ENCODE measurements at regions not wholly inside any gene's neighbourhood (a gene's known extent, or its start where the extent isn't known, plus 50 kb on each side); places are given as distances from the start of the nearest gene placed in this dataset.

DNA sequence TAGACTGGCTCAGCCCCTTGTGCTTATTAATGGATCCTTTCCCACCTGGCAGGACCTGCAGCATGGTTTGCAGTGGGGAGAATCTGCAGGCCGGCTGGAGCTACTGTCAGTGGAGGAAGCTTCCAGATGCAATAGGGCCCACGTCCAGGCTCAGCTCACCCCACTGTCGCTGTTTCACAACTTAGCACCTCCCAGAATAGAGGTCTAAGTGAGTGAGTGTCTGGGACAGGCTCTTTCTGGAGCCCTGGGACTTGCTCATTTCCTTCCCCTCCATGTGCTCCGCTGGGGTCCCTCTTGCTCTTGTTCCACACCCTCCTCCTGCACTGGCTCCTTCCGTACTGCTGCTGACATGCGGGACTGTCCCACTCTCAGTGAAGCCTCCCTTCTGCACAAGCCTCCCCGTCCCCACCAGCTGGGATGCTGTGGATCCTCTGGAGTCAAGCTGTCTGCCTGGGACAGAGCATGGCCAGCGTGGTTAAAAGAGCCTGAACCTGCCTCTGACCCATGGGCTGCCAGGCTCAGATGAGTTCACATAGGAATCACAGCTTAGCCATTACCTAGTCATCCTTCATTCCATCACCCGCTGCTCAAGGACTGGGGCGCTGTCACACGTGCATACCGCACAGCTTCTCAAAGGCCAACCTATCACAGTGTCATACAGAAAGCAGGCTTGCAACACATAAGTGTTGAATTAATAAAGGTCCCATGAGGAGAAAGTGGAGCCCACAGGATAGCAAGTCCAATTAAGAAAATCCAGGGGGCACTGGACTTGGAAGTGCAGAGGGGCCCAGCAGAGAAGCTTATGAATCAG is 135.9 kb downstream of the ACKR3 start:
- Histone ChIP-seq H3K27ac (ENCODE audit: low read depth, low read length) (no peak overlapping the region), H3K4me1 (ENCODE audit: control insufficient read depth, insufficient read depth, low read length, unreplicated experiment) (no peaks in the 10 kb centered on the region), H3K36me3 (ENCODE audit: insufficient read depth, low read length) (no peaks in the 10 kb centered on the region), H2AFZ (ENCODE audit: low read length, unreplicated experiment) (no peak overlapping the region), H3K27me3 (ENCODE audit: insufficient read depth, low read length) (no peaks in the 10 kb centered on the region), H3K79me2 (ENCODE audit: control insufficient read depth, insufficient read depth, low read length, unreplicated experiment) (no peaks in the 10 kb centered on the region), H3K4me3 (ENCODE audit: low read depth, low read length) (no peak overlapping the region)

DNA sequence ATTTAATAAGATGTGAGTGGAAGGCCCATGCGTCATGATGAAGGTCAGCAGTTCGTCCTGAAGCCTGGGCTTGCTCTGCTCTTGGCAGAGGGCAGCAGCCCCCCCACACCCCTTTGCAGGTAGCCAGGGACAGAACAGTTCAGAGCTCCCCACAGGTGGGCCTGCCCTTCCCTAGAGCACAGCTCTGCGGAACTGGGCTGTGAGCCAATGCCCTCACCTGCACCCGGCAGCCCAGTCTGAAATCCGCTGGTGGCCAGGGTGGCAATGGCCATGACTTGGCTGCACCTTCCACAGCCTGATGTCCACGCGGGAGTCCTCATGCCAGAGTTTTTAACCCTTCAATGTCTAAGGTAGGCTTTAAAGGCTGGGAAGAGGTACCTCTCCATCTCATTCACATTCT is 136.7 kb downstream of the ACKR3 start:
- Histone ChIP-seq H3K4me1 (ENCODE audit: control insufficient read depth, insufficient read depth, low read length, unreplicated experiment) (peaks cover 4% of the 10 kb centered on the region), H3K27ac (ENCODE audit: low read depth, low read length) (no peak overlapping the region), H2AFZ (ENCODE audit: low read length, unreplicated experiment) (no peak overlapping the region), H3K79me2 (ENCODE audit: control insufficient read depth, insufficient read depth, low read length, unreplicated experiment) (no peaks in the 10 kb centered on the region), H3K36me3 (ENCODE audit: insufficient read depth, low read length) (no peaks in the 10 kb centered on the region), H3K4me3 (ENCODE audit: low read depth, low read length) (no peak overlapping the region), H3K27me3 (ENCODE audit: insufficient read depth, low read length) (no peaks in the 10 kb centered on the region)

DNA sequence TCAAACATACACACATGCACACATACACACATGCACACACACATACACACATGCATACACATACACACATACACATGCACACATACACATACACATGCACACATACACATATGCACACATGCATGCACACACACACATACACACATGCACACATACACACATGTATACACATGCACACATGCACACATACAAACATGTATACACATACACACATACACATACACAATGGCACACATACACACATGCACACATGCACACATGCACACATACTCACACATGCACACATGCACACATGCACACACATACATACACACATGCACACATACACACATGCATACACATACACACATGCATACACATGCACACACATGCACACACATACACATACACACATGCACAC is 137.2 kb downstream of the ACKR3 start:
- H3K4me3 ChIP-seq (ENCODE audit: low read depth, low read length) = no peak overlapping the region
- H3K36me3 ChIP-seq (ENCODE audit: insufficient read depth, low read length) = no peaks in the 10 kb centered on the region
- H3K4me1 ChIP-seq (ENCODE audit: control insufficient read depth, insufficient read depth, low read length, unreplicated experiment) = peaks cover 8% of the 10 kb centered on the region
- H3K27ac ChIP-seq (ENCODE audit: low read depth, low read length) = no peak overlapping the region
- H3K79me2 ChIP-seq (ENCODE audit: control insufficient read depth, insufficient read depth, low read length, unreplicated experiment) = no peaks in the 10 kb centered on the region
- H3K27me3 ChIP-seq (ENCODE audit: insufficient read depth, low read length) = no peaks in the 10 kb centered on the region
- H2AFZ ChIP-seq (ENCODE audit: low read length, unreplicated experiment) = no peak overlapping the region

DNA sequence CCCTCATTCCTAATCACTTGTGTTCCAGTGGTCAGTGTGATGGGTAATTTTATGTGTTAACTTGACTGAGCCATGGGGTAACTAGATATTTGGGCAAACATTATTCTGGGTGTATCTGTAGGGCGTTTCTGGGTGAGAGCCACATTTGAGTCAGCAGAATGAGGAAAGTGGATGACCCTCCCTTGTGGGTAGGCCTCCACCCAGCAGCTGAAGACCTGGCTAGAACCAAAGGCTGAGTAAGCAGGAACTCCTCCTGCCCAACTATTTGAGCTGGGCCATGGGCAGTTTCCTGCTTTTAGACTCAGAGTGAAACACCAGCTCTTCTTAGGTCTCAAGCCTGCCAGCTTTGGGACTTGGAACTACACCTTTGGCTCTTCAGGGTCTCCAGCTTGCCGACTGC is 141.8 kb downstream of the ACKR3 start:
- Histone ChIP-seq H3K27ac (ENCODE audit: low read depth, low read length) (peak overlapping the region; percentile 50), H3K4me1 (ENCODE audit: control insufficient read depth, insufficient read depth, low read length, unreplicated experiment) (peaks cover 16% of the 10 kb centered on the region), H2AFZ (ENCODE audit: low read length, unreplicated experiment) (no peak overlapping the region), H3K36me3 (ENCODE audit: insufficient read depth, low read length) (no peaks in the 10 kb centered on the region), H3K4me3 (ENCODE audit: low read depth, low read length) (no peak overlapping the region), H3K79me2 (ENCODE audit: control insufficient read depth, insufficient read depth, low read length, unreplicated experiment) (no peaks in the 10 kb centered on the region), H3K27me3 (ENCODE audit: insufficient read depth, low read length) (no peaks in the 10 kb centered on the region)

DNA sequence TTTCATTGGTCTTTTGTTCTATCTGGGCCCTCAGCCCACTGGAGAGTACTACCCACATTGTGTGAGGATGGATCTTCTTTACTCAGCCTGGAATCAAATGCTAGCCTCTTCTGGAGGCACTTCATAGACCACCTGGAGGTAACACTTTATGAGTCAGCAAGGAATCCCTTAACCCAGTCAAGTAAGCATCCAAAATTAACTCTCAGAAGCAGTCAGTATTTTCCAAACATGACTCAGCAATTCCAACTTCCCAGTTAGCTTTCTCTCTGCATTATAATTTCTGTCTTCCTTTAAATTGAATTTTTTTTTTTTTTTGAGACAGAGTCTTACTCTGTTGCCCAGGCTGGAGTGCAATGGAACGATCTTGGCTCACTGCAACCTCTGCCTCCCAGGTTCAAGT is 142.7 kb downstream of the ACKR3 start:
- no peaks in the 10 kb centered on the region for H3K36me3 ChIP-seq (ENCODE audit: insufficient read depth, low read length)
- H2AFZ ChIP-seq (ENCODE audit: low read length, unreplicated experiment) = no peak overlapping the region
- H3K27me3 ChIP-seq (ENCODE audit: insufficient read depth, low read length) = no peaks in the 10 kb centered on the region
- no peaks in the 10 kb centered on the region for H3K79me2 ChIP-seq (ENCODE audit: control insufficient read depth, insufficient read depth, low read length, unreplicated experiment)
- peaks cover 16% of the 10 kb centered on the region for H3K4me1 ChIP-seq (ENCODE audit: control insufficient read depth, insufficient read depth, low read length, unreplicated experiment)
- peak overlapping the region; percentile 50 for H3K27ac ChIP-seq (ENCODE audit: low read depth, low read length)
- no peak overlapping the region for H3K4me3 ChIP-seq (ENCODE audit: low read depth, low read length)

DNA sequence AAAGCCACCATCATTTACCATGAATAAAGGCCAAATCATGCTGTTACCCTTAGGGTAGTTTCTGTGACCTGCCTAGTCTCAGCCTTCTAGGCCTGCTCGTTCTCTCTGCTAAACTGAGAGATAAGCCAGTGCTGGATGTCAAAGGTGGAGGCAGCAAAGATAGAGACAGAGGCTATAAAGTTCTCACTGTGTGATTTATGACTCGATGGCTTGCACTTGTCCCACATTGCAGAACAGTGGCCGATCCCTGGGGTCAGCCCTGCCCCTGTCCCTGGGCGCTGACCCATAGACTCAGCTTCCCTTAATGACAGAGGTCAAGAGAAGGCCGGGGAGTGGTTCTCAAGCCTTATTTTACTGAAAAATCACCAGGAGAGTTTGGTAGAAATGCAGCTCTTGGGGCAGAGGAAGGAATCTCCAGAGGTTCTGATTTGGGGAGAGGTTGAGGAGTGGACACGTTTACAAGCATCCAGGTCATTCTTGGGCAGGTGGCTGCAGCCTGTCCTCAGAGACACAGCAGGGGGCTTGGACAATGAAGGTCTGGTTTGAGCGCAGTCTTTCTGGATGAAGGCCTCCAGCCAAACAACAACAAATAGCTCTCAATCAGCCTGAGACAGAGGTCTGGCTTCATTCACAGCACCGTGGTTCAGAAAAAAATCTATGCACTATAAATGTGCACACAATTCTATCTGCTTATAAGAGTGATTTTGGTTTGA is 143.5 kb downstream of the ACKR3 start:
- peaks cover 19% of the 10 kb centered on the region for H3K4me1 ChIP-seq (ENCODE audit: control insufficient read depth, insufficient read depth, low read length, unreplicated experiment)
- no peaks in the 10 kb centered on the region for H3K36me3 ChIP-seq (ENCODE audit: insufficient read depth, low read length)
- no peak overlapping the region for H2AFZ ChIP-seq (ENCODE audit: low read length, unreplicated experiment)
- H3K79me2 ChIP-seq (ENCODE audit: control insufficient read depth, insufficient read depth, low read length, unreplicated experiment) = no peaks in the 10 kb centered on the region
- no peak overlapping the region for H3K27ac ChIP-seq (ENCODE audit: low read depth, low read length)
- no peak overlapping the region for H3K4me3 ChIP-seq (ENCODE audit: low read depth, low read length)
- no peaks in the 10 kb centered on the region for H3K27me3 ChIP-seq (ENCODE audit: insufficient read depth, low read length)

DNA sequence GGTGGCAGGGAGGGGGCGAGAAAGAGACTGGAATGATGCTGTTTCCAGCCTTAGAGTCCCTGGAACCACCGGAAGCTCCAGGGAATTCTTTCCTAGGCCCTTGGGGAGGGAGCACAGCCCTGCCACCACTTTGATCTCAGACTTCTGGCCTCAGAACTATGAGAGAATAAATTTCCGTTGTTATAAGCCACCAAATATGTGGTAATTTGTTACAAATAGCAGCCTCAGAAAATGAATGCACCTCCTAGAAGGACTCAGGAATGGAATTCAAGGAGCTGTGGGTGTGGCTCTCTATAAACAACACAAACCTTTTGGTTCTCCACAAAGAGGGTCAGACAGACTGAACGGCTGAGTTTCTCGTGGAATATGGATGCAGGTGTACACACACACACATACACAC is 144.5 kb downstream of the ACKR3 start:
- Histone ChIP-seq H3K4me1 (ENCODE audit: control insufficient read depth, insufficient read depth, low read length, unreplicated experiment) (peaks cover 23% of the 10 kb centered on the region), H3K4me3 (ENCODE audit: low read depth, low read length) (no peak overlapping the region), H3K79me2 (ENCODE audit: control insufficient read depth, insufficient read depth, low read length, unreplicated experiment) (no peaks in the 10 kb centered on the region), H2AFZ (ENCODE audit: low read length, unreplicated experiment) (no peak overlapping the region), H3K36me3 (ENCODE audit: insufficient read depth, low read length) (no peaks in the 10 kb centered on the region), H3K27me3 (ENCODE audit: insufficient read depth, low read length) (no peaks in the 10 kb centered on the region), H3K27ac (ENCODE audit: low read depth, low read length) (no peak overlapping the region)

DNA sequence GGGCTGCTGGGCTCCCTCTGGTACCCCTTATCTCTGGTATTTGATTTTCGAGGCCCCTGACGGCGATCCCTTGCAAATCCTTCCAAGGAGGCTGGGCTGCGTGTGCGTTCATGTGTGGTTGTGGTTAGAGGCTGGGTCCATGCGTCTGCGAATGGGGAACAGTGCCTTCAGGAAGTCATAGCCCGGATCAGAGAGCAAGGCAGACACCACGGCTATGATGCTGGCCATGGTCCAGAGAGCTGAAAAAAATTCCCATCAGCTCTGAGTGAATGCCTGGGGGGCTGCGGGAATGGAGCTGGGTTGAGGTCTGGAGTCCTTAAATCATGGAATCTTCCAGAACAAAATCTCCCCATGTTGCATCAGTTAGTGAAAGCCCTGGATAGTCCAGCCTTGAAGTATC is 145.5 kb downstream of the ACKR3 start:
- peaks cover 23% of the 10 kb centered on the region for H3K4me1 ChIP-seq (ENCODE audit: control insufficient read depth, insufficient read depth, low read length, unreplicated experiment)
- H3K27me3 ChIP-seq (ENCODE audit: insufficient read depth, low read length) = no peaks in the 10 kb centered on the region
- H3K36me3 ChIP-seq (ENCODE audit: insufficient read depth, low read length) = no peaks in the 10 kb centered on the region
- H3K27ac ChIP-seq (ENCODE audit: low read depth, low read length) = no peak overlapping the region
- H3K4me3 ChIP-seq (ENCODE audit: low read depth, low read length) = no peak overlapping the region
- H3K79me2 ChIP-seq (ENCODE audit: control insufficient read depth, insufficient read depth, low read length, unreplicated experiment) = no peaks in the 10 kb centered on the region
- H2AFZ ChIP-seq (ENCODE audit: low read length, unreplicated experiment) = no peak overlapping the region

DNA sequence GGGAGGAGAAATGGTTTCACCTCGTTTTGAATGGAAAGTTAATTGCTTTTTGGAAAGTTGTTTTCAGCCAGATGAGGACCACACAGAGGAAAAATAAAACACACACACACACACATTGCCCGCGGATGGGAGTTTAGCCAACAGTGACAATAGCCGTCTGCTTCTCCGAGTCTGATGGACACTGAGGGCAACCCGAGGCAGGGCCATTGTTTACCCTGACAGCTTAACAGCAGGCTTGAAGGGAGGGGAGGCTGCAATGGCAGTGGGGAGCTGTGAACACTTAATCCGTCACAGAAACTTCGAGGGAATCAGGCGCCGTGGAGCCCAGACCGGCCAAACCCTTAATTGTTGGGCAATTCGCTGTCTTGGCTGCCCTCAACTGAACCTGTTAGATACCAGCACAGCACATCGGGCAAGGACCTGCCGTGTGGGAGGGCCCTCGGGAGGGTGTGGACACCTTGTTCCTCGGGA is 145.9 kb downstream of the ACKR3 start:
- H3K79me2 ChIP-seq (ENCODE audit: control insufficient read depth, insufficient read depth, low read length, unreplicated experiment) = no peaks in the 10 kb centered on the region
- H3K4me1 ChIP-seq (ENCODE audit: control insufficient read depth, insufficient read depth, low read length, unreplicated experiment) = peaks cover 23% of the 10 kb centered on the region
- no peak overlapping the region for H2AFZ ChIP-seq (ENCODE audit: low read length, unreplicated experiment)
- no peaks in the 10 kb centered on the region for H3K36me3 ChIP-seq (ENCODE audit: insufficient read depth, low read length)
- no peak overlapping the region for H3K27ac ChIP-seq (ENCODE audit: low read depth, low read length)
- H3K4me3 ChIP-seq (ENCODE audit: low read depth, low read length) = no peak overlapping the region
- H3K27me3 ChIP-seq (ENCODE audit: insufficient read depth, low read length) = no peaks in the 10 kb centered on the region

DNA sequence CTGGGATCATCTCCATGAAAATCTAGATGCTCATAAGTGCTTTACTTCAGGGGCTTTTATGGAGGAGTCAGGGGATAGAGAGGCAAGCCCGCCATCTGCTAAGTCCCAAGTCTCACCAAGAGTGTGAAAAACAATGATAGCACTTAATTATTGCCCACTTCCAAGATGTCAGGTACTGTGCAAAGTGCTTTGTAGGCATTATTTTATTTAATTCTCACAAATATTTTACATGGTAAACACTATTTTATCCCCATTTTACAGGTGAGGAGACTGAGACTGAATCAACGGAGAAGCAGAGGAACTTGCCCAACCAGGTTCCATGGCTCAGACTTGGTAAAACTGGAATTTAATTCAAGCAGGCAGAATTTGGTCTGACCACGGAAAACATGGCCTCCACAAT is 147.5 kb downstream of the ACKR3 start:
- Histone ChIP-seq H3K79me2 (ENCODE audit: control insufficient read depth, insufficient read depth, low read length, unreplicated experiment) (no peaks in the 10 kb centered on the region), H3K27ac (ENCODE audit: low read depth, low read length) (no peak overlapping the region), H3K27me3 (ENCODE audit: insufficient read depth, low read length) (no peaks in the 10 kb centered on the region), H3K4me3 (ENCODE audit: low read depth, low read length) (no peak overlapping the region), H3K4me1 (ENCODE audit: control insufficient read depth, insufficient read depth, low read length, unreplicated experiment) (peaks cover 12% of the 10 kb centered on the region), H3K36me3 (ENCODE audit: insufficient read depth, low read length) (no peaks in the 10 kb centered on the region), H2AFZ (ENCODE audit: low read length, unreplicated experiment) (no peak overlapping the region)

DNA sequence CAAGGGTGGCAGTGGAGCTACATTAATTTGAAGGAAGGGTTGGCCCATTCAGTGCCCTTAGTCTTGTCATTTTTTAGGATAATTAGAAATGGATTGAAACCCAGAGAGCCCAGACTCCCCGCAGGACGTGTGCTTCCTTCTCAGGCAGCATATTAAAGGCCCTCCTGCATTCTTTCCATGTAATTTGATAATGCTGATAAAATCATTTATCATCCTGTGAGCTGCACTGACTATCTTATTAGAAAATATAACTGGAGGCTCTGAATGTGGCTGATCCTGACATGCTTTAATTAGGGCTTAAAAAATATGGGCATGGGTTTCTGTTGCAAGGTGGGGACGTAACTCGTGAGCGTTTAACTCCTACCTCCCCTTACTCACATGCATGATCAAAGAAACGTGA is 148.1 kb downstream of the ACKR3 start:
- H3K27me3 ChIP-seq (ENCODE audit: insufficient read depth, low read length) = no peaks in the 10 kb centered on the region
- H3K79me2 ChIP-seq (ENCODE audit: control insufficient read depth, insufficient read depth, low read length, unreplicated experiment) = no peaks in the 10 kb centered on the region
- H2AFZ ChIP-seq (ENCODE audit: low read length, unreplicated experiment) = no peak overlapping the region
- H3K4me3 ChIP-seq (ENCODE audit: low read depth, low read length) = no peak overlapping the region
- no peaks in the 10 kb centered on the region for H3K36me3 ChIP-seq (ENCODE audit: insufficient read depth, low read length)
- peaks cover 8% of the 10 kb centered on the region for H3K4me1 ChIP-seq (ENCODE audit: control insufficient read depth, insufficient read depth, low read length, unreplicated experiment)
- H3K27ac ChIP-seq (ENCODE audit: low read depth, low read length) = no peak overlapping the region
